ENCODE measurements at regions not wholly inside any gene's neighbourhood (a gene's known extent, or its start where the extent isn't known, plus 50 kb on each side); places are given as distances from the start of the nearest gene placed in this dataset.
A peak's percentile ranks its signal among the peaks of the same experiment; 100 is the strongest.
"Not testable (repeated sequence)": the region's sequence is repeated elsewhere in the genome, so short reads cannot be mapped to it uniquely, and the experiment has no call there.

GRCh38 chr21:35202431-35202830 is 153.3 kb upstream of the RUNX1 start:
- ATAC-seq (no peak), DNase-seq (ENCODE audit: low spot score in 2 of 2) (no peak)
- peaks cover 26% of the 10 kb centered on the region for H3K4me1 Mint-ChIP-seq
- H3K4me3 Mint-ChIP-seq: no peak overlapping the region
- H3K9me3 Mint-ChIP-seq: no peaks in the 10 kb centered on the region
- H3K36me3 Mint-ChIP-seq: no peaks in the 10 kb centered on the region
- H3K27ac Mint-ChIP-seq: no peak overlapping the region

GRCh38 chr21:35201799-35202198 is 152.7 kb upstream of the RUNX1 start:
- no peaks in the 10 kb centered on the region for H3K9me3 Mint-ChIP-seq
- no peaks in the 10 kb centered on the region for H3K36me3 Mint-ChIP-seq
- no peak overlapping the region for H3K4me3 Mint-ChIP-seq
- peaks cover 26% of the 10 kb centered on the region for H3K4me1 Mint-ChIP-seq
- H3K27ac Mint-ChIP-seq: no peak overlapping the region
- no peak for ATAC-seq
- DNase-seq (ENCODE audit: low spot score in 2 of 2): no peak

GRCh38 chr21:35201288-35201687 is 152.2 kb upstream of the RUNX1 start:
- Mint-ChIP-seq H3K36me3 (no peaks in the 10 kb centered on the region), H3K9me3 (no peaks in the 10 kb centered on the region), H3K27ac (no peak overlapping the region), H3K4me1 (peaks cover 25% of the 10 kb centered on the region), H3K4me3 (no peak overlapping the region)
- no peak for ATAC-seq
- no peak for DNase-seq (ENCODE audit: low spot score in 2 of 2)

GRCh38 chr21:35199733-35200015 is 150.6 kb upstream of the RUNX1 start:
- DNase-seq (ENCODE audit: low spot score in 2 of 2) (no peak), ATAC-seq (no peak)
- Mint-ChIP-seq H3K27ac (no peak overlapping the region), H3K9me3 (no peaks in the 10 kb centered on the region), H3K36me3 (no peaks in the 10 kb centered on the region), H3K4me3 (no peak overlapping the region), H3K4me1 (peaks cover 12% of the 10 kb centered on the region)

- H3K9me3 Mint-ChIP-seq: no peaks in the 10 kb centered on the region
- H3K27ac Mint-ChIP-seq: no peak overlapping the region
- peaks cover 12% of the 10 kb centered on the region for H3K4me1 Mint-ChIP-seq
- no peaks in the 10 kb centered on the region for H3K36me3 Mint-ChIP-seq
- no peak overlapping the region for H3K4me3 Mint-ChIP-seq
- DNase-seq (ENCODE audit: low spot score in 2 of 2): no peak
- no peak for ATAC-seq
Observed at GRCh38 chr21:35198982-35199732, 150.1 kb upstream of the RUNX1 start.

GRCh38 chr21:35198565-35198964 is 149.5 kb upstream of the RUNX1 start:
- Mint-ChIP-seq H3K9me3 (no peaks in the 10 kb centered on the region), H3K36me3 (no peaks in the 10 kb centered on the region), H3K4me3 (no peak overlapping the region), H3K27ac (no peak overlapping the region), H3K4me1 (peaks cover 8% of the 10 kb centered on the region)
- ATAC-seq (no peak), DNase-seq (ENCODE audit: low spot score in 2 of 2) (no peak)

- Mint-ChIP-seq H3K9me3 (no peaks in the 10 kb centered on the region), H3K4me3 (no peak overlapping the region), H3K27ac (no peak overlapping the region), H3K4me1 (peaks cover 6% of the 10 kb centered on the region), H3K36me3 (no peaks in the 10 kb centered on the region)
- DNase-seq (ENCODE audit: low spot score in 2 of 2) (no peak), ATAC-seq (no peak)
Observed at GRCh38 chr21:35197992-35198431, 148.9 kb upstream of the RUNX1 start.

- Mint-ChIP-seq H3K27ac (no peak overlapping the region), H3K9me3 (no peaks in the 10 kb centered on the region), H3K4me3 (no peak overlapping the region), H3K36me3 (no peaks in the 10 kb centered on the region), H3K4me1 (peaks cover 6% of the 10 kb centered on the region)
- ATAC-seq: peak; percentile 85
- DNase-seq (ENCODE audit: low spot score in 2 of 2): no peak
Observed at GRCh38 chr21:35197191-35197590, 148.1 kb upstream of the RUNX1 start.

GRCh38 chr21:35196128-35196527 is 147.0 kb upstream of the RUNX1 start:
- Mint-ChIP-seq H3K36me3 (no peaks in the 10 kb centered on the region), H3K9me3 (no peaks in the 10 kb centered on the region), H3K27ac (no peak overlapping the region), H3K4me1 (peaks cover 6% of the 10 kb centered on the region), H3K4me3 (no peak overlapping the region)
- ATAC-seq: no peak
- no peak for DNase-seq (ENCODE audit: low spot score in 2 of 2)

GRCh38 chr21:35195232-35195631 is 146.1 kb upstream of the RUNX1 start:
- Mint-ChIP-seq H3K27ac (no peak overlapping the region), H3K36me3 (no peaks in the 10 kb centered on the region), H3K4me3 (no peak overlapping the region), H3K9me3 (no peaks in the 10 kb centered on the region), H3K4me1 (peaks cover 6% of the 10 kb centered on the region)
- ATAC-seq (no peak), DNase-seq (ENCODE audit: low spot score in 2 of 2) (no peak)

- no peak for ATAC-seq
- no peaks in the 10 kb centered on the region for H3K4me1 Mint-ChIP-seq
Observed at GRCh38 chr21:35191754-35192153, 142.7 kb upstream of the RUNX1 start.

GRCh38 chr21:35191128-35191527 is 142.0 kb upstream of the RUNX1 start:
- Mint-ChIP-seq H3K9me3 (no peaks in the 10 kb centered on the region), H3K4me3 (no peak overlapping the region), H3K27ac (no peak overlapping the region), H3K4me1 (no peaks in the 10 kb centered on the region), H3K36me3 (no peaks in the 10 kb centered on the region)
- DNase-seq (ENCODE audit: low spot score in 2 of 2): no peak
- ATAC-seq: no peak

More at GRCh38 chr21:35191754-35192153, 142.7 kb upstream of the RUNX1 start:
- DNase-seq (ENCODE audit: low spot score in 2 of 2): no peak
- H3K36me3 Mint-ChIP-seq: no peaks in the 10 kb centered on the region
- no peak overlapping the region for H3K27ac Mint-ChIP-seq
- H3K4me3 Mint-ChIP-seq: no peak overlapping the region
- H3K9me3 Mint-ChIP-seq: no peaks in the 10 kb centered on the region

- Mint-ChIP-seq H3K4me3 (no peak overlapping the region), H3K36me3 (no peaks in the 10 kb centered on the region), H3K4me1 (no peaks in the 10 kb centered on the region), H3K9me3 (no peaks in the 10 kb centered on the region), H3K27ac (no peak overlapping the region)
- no peak for DNase-seq (ENCODE audit: low spot score in 2 of 2)
- ATAC-seq: no peak
Observed at GRCh38 chr21:35190201-35190701, 141.1 kb upstream of the RUNX1 start.

GRCh38 chr21:35189077-35189863 is 140.2 kb upstream of the RUNX1 start:
- no peak overlapping the region for H3K4me3 Mint-ChIP-seq
- H3K9me3 Mint-ChIP-seq: no peaks in the 10 kb centered on the region
- no peaks in the 10 kb centered on the region for H3K4me1 Mint-ChIP-seq
- no peaks in the 10 kb centered on the region for H3K36me3 Mint-ChIP-seq
- no peak for DNase-seq (ENCODE audit: low spot score in 2 of 2)
- no peak overlapping the region for H3K27ac Mint-ChIP-seq
- no peak for ATAC-seq

GRCh38 chr21:35183389-35183788 is 134.3 kb upstream of the RUNX1 start:
- H3K36me3 Mint-ChIP-seq; H3K27ac Mint-ChIP-seq; ATAC-seq; H3K9me3 Mint-ChIP-seq; DNase-seq (ENCODE audit: low spot score in 2 of 2); H3K4me3 Mint-ChIP-seq: not testable (repeated sequence)
- peaks cover 10% of the 10 kb centered on the region for H3K4me1 Mint-ChIP-seq

GRCh38 chr21:35179990-35180540 is 131.0 kb upstream of the RUNX1 start:
- H3K27ac Mint-ChIP-seq: no peak overlapping the region
- peaks cover 2% of the 10 kb centered on the region for H3K9me3 Mint-ChIP-seq
- ATAC-seq (peak; percentile 56), DNase-seq (ENCODE audit: low spot score in 2 of 2) (no peak)
- H3K4me3 Mint-ChIP-seq: no peak overlapping the region
- H3K36me3 Mint-ChIP-seq: no peaks in the 10 kb centered on the region
- peaks cover 10% of the 10 kb centered on the region for H3K4me1 Mint-ChIP-seq
